DMS114 treated with DMSO at 0.1 percent for 48 hours (cell line): ENCODE measurements at regions not wholly inside any gene's neighbourhood (a gene's known extent, or its start where the extent isn't known, plus 50 kb on each side); places are given as distances from the start of the nearest gene placed in this dataset.
"Not testable (repeated sequence)": the region's sequence is repeated elsewhere in the genome, so short reads cannot be mapped to it uniquely, and the experiment has no call there.

Experiments
- DNase-seq: peaks from one replicate; lab custom pipeline; 2025; ENCODE audit not compliant: unreplicated experiment; lab: John Stamatoyannopoulos, UW

- DNase-seq: no peak
Measured at GRCh38 chr1:234769284-234769985, 159.5 kb upstream of the IRF2BP2 start.

- DNase-seq: no peak
Measured at GRCh38 chr1:234768569-234769283, 158.7 kb upstream of the IRF2BP2 start.

DNA sequence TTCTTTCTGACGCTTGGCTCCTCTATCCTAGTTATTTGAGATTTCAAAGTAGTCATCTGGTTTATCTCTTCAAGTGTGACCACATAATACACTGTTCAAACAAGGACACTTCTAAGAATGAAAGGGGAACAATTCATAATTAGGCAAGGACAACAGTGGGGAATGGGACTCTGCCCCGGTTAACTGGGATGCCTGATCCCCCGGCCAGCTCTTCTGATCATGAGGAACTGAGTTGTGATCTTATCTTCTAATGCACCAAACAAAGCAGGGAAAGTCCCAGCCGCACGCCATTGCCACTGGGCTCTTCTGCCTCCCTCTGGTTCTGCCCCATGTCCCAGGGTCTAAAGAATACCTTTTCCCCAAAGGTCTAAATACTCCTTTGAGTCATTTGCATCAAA is 158.2 kb upstream of the IRF2BP2 start:
- no peak for DNase-seq

- no peak for DNase-seq
Measured at GRCh38 chr1:234765672-234766071, 155.7 kb upstream of the IRF2BP2 start.

DNA sequence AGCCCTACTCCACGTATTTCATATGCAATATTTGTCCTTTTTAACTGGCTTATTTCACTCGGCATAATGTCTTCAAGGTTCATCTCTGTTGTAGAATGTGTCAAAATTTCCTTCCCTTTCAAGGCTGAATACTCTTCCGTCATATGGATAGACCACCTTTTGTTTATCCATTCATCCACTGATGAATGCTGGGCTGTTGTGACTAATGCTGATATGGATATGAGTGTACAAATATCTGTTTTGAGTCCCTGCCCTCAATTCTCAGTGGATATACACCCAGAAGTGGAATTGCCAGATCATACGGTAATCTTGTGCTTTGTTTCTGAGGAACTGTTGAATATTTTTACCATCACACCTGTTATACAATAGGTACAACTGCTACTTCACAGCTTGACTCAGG is 155.2 kb upstream of the IRF2BP2 start:
- no peak for DNase-seq

GRCh38 chr1:234763910-234764309 is 153.9 kb upstream of the IRF2BP2 start:
- DNase-seq: no peak

DNA sequence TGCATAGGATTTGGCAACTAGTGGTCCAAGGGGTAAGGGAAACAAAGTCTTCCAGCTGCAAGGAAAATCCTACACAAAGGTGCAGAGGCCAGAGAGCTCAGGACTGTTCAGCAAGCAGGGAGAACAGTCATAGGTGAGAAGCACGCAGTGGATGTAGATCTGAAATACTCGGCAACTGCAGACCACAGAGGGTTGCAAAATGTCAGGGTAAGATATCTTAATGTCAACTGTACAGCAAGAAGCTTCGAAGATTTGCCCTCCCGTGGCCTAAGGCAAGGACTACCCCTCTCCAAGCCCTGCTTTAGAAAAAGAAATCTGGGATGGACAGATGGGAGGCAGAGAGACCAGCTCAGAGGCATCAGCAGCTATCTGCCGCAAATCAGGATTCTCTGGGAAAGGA is 153.4 kb upstream of the IRF2BP2 start:
- no peak for DNase-seq

DNA sequence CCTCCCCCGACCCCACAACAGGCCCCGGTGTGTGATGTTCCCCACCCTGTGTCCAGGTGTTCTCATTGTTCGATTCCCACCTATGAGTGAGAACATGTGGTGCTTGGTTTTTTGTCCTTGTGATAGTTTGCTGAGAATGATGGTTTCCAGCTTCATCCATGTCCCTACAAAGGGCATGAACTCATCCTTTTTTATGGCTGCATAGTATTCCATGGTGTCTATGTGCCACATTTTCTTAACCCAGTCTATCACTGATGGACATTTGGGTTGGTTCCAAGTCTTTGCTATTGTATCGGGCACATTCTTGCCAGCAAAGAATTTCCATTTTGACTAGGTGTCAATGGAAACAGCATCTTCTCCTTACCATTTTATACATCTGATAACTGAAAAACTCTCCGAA is 152.1 kb upstream of the IRF2BP2 start:
- DNase-seq: not testable (repeated sequence)

DNA sequence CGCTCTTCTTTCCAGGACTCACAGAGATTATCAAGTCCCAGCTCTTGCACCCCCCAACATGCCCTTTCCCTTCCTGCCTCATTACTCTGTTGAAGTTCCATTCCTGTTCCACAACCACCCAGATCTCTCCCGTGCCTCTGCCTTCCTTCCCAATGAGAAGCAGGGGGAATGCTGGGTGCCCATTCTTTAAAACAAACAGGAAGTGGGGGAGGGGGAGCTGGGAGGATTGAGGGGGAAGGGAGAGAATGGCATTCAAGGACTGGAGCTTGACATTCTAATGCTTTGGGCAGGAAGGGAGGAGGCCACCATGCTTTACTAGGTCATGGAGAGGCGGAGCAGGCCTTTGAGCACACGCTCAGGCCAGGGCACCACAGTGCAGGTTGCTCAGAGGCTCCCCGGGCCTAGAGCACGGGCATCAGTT is 150.3 kb upstream of the IRF2BP2 start:
- DNase-seq: no peak

DNA sequence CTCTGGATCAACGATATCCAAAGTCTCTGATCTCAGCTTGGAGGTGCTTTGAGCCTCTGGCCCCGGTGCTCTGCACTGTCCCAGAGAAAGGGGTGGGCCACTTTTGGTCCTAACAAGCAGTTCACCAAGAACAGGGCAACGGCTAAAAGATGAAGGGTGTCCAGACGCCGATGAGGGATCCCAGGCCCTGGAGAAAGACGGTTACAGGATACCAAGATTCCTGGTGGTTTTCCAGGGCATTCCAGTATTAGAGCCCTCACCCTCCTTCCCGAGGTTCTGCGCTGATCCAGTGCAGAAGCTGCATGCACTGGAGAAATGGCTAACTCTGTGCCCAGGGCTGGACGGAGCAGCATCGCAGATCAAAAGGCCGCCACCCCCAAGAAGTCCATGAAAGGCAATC is 149.9 kb upstream of the IRF2BP2 start:
- no peak for DNase-seq

- DNase-seq: no peak
Measured at GRCh38 chr1:234758851-234759250, 148.9 kb upstream of the IRF2BP2 start.

DNA sequence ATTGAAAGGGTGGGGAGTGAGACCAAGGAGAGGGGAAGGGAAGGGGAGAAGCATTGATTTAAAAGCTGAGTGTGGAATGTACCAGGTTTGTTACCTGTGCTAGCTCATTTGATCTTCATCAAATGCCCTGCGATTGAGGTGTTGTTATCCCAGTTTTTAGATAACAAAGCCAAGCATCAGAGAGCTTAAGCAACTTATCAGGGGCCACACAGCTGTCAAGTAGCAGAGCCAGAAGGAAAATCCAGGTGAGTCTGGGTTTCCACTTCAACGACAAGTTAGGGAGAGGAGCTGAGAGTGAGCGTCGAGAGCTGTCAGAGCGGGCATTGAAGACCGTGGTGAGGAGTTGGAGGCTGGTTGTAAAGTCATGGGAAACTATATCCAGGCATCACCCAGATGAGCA is 146.9 kb upstream of the IRF2BP2 start:
- no peak for DNase-seq

GRCh38 chr1:234756066-234756774 is 146.2 kb upstream of the IRF2BP2 start:
- DNase-seq: no peak

DNA sequence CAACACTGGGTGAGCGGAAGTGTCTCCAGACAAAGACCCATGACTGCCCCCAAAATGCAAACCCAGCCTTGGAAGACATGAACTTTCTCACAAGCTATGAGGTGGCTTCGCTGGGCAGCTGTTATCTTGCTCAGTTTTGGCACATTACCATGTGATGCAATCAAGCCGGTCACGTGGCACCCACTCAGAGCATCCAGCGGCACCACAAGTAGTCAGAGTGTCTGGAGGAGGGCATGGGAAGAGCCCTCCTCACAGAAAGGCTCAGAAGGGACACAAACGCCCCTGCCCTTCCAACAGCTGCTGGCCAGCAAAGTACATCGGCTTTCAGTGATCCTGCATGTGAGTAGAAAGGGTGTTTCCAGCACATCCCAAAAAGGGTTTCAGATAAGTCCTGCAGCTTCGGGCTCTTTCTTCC is 145.5 kb upstream of the IRF2BP2 start:
- DNase-seq: no peak

DNA sequence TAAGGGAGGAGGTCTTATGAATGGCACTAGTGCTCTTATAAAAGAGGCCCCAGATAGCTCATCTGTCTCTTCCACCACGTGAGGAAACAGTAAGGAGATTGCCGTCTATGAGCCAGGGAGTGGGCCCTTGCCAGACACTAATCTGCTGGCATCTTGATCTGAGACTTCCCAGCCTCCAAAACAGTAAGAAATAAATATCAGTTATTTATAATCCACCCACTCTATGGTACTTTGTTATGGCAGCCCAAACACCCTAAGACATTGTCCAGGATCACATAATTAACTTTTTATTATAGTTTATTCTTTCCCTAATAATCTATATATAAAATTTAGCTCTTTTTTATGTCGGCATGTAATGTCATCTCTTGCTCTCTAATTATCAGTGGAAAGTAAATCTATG is 144.0 kb upstream of the IRF2BP2 start:
- no peak for DNase-seq

DNA sequence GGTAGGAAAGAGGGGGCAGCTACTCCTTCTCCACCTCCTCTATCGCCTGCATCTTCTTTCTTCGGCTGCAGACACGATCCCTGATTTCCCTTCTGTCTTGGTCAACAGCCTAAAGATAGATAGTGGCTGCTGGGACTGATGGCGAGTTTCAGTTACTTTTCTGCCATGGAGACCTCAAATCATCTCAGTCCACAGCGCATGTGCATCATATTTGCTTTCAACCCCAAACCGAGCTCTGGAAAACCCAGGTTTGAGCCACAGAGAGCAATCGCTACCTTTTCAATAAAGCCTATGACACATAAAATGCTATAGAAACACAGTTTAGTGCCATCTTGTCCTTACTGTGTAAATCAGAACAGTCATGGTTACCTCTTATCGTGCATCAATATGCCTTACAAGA is 142.9 kb upstream of the IRF2BP2 start:
- no peak for DNase-seq

- DNase-seq: no peak
Measured at GRCh38 chr1:234751678-234752077, 141.7 kb upstream of the IRF2BP2 start.

- DNase-seq: no peak
Measured at GRCh38 chr1:234750922-234751627, 141.1 kb upstream of the IRF2BP2 start.

DNA sequence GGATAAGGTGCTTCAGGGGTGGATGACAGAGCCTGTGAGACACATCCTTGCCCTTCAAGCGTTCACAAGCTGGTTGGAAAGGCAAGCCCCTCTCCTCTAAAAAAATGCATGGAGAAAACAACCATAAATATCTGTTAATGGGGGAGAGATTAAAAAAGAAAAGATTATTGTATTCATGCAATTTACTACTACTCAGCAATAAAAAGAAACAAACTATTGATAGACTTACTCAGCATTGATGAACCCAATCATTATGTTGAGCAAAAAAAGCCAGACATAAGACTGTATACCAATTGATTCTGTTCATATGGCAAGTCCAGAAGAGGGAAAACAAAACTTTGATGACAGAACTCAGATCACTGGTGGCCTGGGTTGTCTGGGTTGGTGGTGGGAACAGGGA is 138.7 kb upstream of the IRF2BP2 start:
- no peak for DNase-seq

GRCh38 chr1:234748066-234748465 is 138.1 kb upstream of the IRF2BP2 start:
- no peak for DNase-seq

- no peak for DNase-seq
Measured at GRCh38 chr1:234746798-234747196, 136.8 kb upstream of the IRF2BP2 start.
